B cell (primary cell): ENCODE measurements at regions not wholly inside any gene's neighbourhood (a gene's known extent, or its start where the extent isn't known, plus 50 kb on each side); places are given as distances from the start of the nearest gene placed in this dataset.

Experiments
- ATAC-seq: fragments of 200-7000 bp; cut with Tn5 transposase; one replicate; pipeline ENCODE4 v1.10.0; 2021; ENCODE audit warnings: low read depth, mild to moderate bottlenecking, moderate number of reproducible peaks, moderate library complexity
- CTCF ChIA-PET: fragments of 350-600 bp; sonication (Branson Sonifier 250); formaldehyde crosslinking; loops from one replicate; lab custom pipeline; 2021; ENCODE audit warnings: antibody characterized with exemption, inconsistent platforms; lab: Charles Lee
- POLR2A ChIA-PET: fragments of 350-600 bp; sonication (Branson Sonifier 250); formaldehyde crosslinking; loops from one replicate; lab custom pipeline; 2021; ENCODE audit warnings: antibody characterized with exemption; lab: Charles Lee
- DNase-seq: peaks from one replicate; pipeline ENCODE4 v3.0.0; 2013
- H2AFZ ChIP-seq: 2 replicates; pipeline ENCODE4 v1.6.1; 2012; ENCODE audit warnings: mild to moderate bottlenecking, low read depth, low read length; ENCODE audit not compliant: insufficient read depth, poor library complexity, severe bottlenecking
- H3K27ac ChIP-seq, 2 donors: 1 replicate in 1 of 2; 2 replicates in 1 of 2; pipeline ENCODE4 v1.5.1; 2012 to 2013; ENCODE audit warnings: low read length in 2 of 2, mild to moderate bottlenecking in 2 of 2, moderate library complexity in 1 of 2
- H3K27me3 ChIP-seq, 4 experiments: fragments of 200-600 bp in 1 of 4; sonication (generic) in 1 of 4; replicated peaks in 1 of 4; 1 replicate in 2 of 4; 2 replicates in 2 of 4; pipeline versions ENCODE4 v1.6.1 to v1.7.0; 2013 to 2016; ENCODE audit warnings: low read length in 3 of 4, mild to moderate bottlenecking in 2 of 4, mixed read lengths in 1 of 4, moderate library complexity in 1 of 4; ENCODE audit not compliant: insufficient read depth in 4 of 4, control insufficient read depth in 3 of 4; ENCODE audit errors: control extremely low read depth in 1 of 4
- H3K36me3 ChIP-seq, 2 experiments: replicated peaks in 1 of 2; 1 replicate in 1 of 2; 2 replicates in 1 of 2; pipeline versions ENCODE4 v1.6.1 to v1.7.1; 2013; ENCODE audit warnings: low read length in 1 of 2; ENCODE audit not compliant: insufficient read depth in 2 of 2, control insufficient read depth in 1 of 2; ENCODE audit errors: control extremely low read depth in 1 of 2, extremely low read depth in 1 of 2
- H3K4me1 ChIP-seq, 2 donors: fragments of 200-600 bp in 1 of 2; sonication (generic) in 1 of 2; 1 replicate in 1 of 2; 2 replicates in 1 of 2; pipeline versions ENCODE4 v1.5.1 to v1.6.1; 2013 to 2017; ENCODE audit warnings: low read length in 2 of 2; ENCODE audit not compliant: control insufficient read depth in 2 of 2, insufficient read depth in 2 of 2
- H3K4me2 ChIP-seq: replicated peaks from 2 replicates; pipeline ENCODE3; 2012; ENCODE audit warnings: mild to moderate bottlenecking, low read depth, low read length; ENCODE audit not compliant: poor library complexity, severe bottlenecking
- H3K4me3 ChIP-seq, 5 experiments: fragments of 200-600 bp in 1 of 5; sonication (generic) in 1 of 5; 1 replicate in 3 of 5; 2 replicates in 2 of 5; pipeline versions ENCODE4 v1.5.1 to v1.7.0; 2011 to 2016; ENCODE audit warnings: low read length in 4 of 5, mild to moderate bottlenecking in 4 of 5, low read depth in 2 of 5, control low read depth in 1 of 5, moderate library complexity in 1 of 5; ENCODE audit not compliant: insufficient read depth in 1 of 5; ENCODE audit errors: control extremely low read depth in 1 of 5, extremely low read depth in 1 of 5
- H3K79me2 ChIP-seq: fragments of 200-600 bp; sonication (generic); one replicate; pipeline ENCODE4 v1.6.0; 2016; ENCODE audit warnings: low read length; ENCODE audit not compliant: control insufficient read depth, insufficient read depth
- H3K9ac ChIP-seq: fragments of 200-600 bp; sonication (generic); 2 replicates; pipeline ENCODE4 v1.6.1; 2017; ENCODE audit warnings: mild to moderate bottlenecking, low read length, moderate library complexity
- H3K9me3 ChIP-seq, 3 donors: one replicate each; pipeline versions ENCODE4 v1.6.1 to v1.7.1; 2013; ENCODE audit warnings: low read length in 2 of 3; ENCODE audit not compliant: control insufficient read depth in 2 of 3, insufficient read depth in 1 of 3; ENCODE audit errors: control extremely low read depth in 1 of 3
- H4K20me1 ChIP-seq: 2 replicates; pipeline ENCODE4 v1.6.0; 2012; ENCODE audit warnings: mild to moderate bottlenecking, low read length; ENCODE audit not compliant: insufficient read depth, control insufficient read depth, poor library complexity, severe bottlenecking
- H3K27ac Mint-ChIP-seq: one replicate; pipeline ENCODE4 v1.8.0; 2021; ENCODE audit warnings: mixed read lengths
- H3K27me3 Mint-ChIP-seq: one replicate; pipeline ENCODE4 v1.8.0; 2021; ENCODE audit warnings: mixed read lengths
- H3K4me1 Mint-ChIP-seq: one replicate; pipeline ENCODE4 v1.8.0; 2021; ENCODE audit warnings: mixed read lengths
- H3K4me3 Mint-ChIP-seq: one replicate; pipeline ENCODE4 v1.8.0; 2021; ENCODE audit warnings: mixed read lengths
- H3K9me3 Mint-ChIP-seq: one replicate; pipeline ENCODE4 v1.8.0; 2022; ENCODE audit warnings: mixed read lengths; ENCODE audit not compliant: insufficient read depth
- CTCF ChIP-seq: fragments of 200-600 bp; IDR thresholded peaks from one replicate; pipeline ENCODE4 v1.8.0; 2022; ENCODE audit warnings: antibody characterized with exemption, mild to moderate bottlenecking
- EZH2 ChIP-seq: IDR thresholded peaks from 2 replicates; pipeline ENCODE4 v1.6.1; 2012; ENCODE audit warnings: borderline replicate concordance, low read depth, mild to moderate bottlenecking, moderate library complexity, low read length; ENCODE audit not compliant: insufficient read depth, poor library complexity, severe bottlenecking
- WGBS: methylation state at CpG from one replicate; pipeline ENCODE4 v1.1.5; 2013; ENCODE audit warnings: missing lambda C conversion rate; ENCODE audit not compliant: insufficient coverage; 5-methylcytosine and 5-hydroxymethylcytosine counted together
- intact Hi-C: fragments of 100-400 bp; cut with micrococcal nuclease; formaldehyde crosslinking; loops from one replicate; pipeline ENCODE4 v1.10.0; 2022

- ChIA-PET CTCF (no interaction called here), POLR2A (no interaction called here)
- Histone ChIP-seq H3K36me3 (no peaks in the 10 kb centered on the region), H3K4me3 (no peak overlapping the region), H3K79me2 (no peaks in the 10 kb centered on the region), H3K9ac (no peak overlapping the region), H2AFZ (no peak overlapping the region), H3K4me1 (no peaks in the 10 kb centered on the region), H3K27ac (no peak overlapping the region), H4K20me1 (no peaks in the 10 kb centered on the region), H3K9me3 (peaks cover 0 to 22% (median 1%) of the 10 kb centered on the region in 3 donors), H3K4me2 (no peak overlapping the region), H3K27me3 (peaks cover 0 to 4% (median 0%) of the 10 kb centered on the region in 4 experiments)
- no peak for DNase-seq
- 95% methylated on average over 18 of the region's 21 CpGs for WGBS
- no peak for ATAC-seq
- Mint-ChIP-seq H3K4me3 (no peak overlapping the region), H3K9me3 (peaks cover 2% of the 10 kb centered on the region), H3K27me3 (peaks cover 14% of the 10 kb centered on the region), H3K4me1 (no peaks in the 10 kb centered on the region), H3K27ac (no peak overlapping the region)
- TF ChIP-seq CTCF (no peak), EZH2 (no peak)
- intact Hi-C loops: no loop called here
These were observed 264.5 kb downstream of the PREX1 start for GRCh38 chr20:48563191-48563870.

- intact Hi-C loops: no loop called here
- DNase-seq (no peak), ATAC-seq (no peak)
- Histone ChIP-seq H3K4me3 (no peak overlapping the region), H3K9ac (no peak overlapping the region), H3K27me3 (peaks cover 0 to under 1% (median 0%) of the 10 kb centered on the region in 4 experiments), H3K4me1 (no peaks in the 10 kb centered on the region), H4K20me1 (no peaks in the 10 kb centered on the region), H3K27ac (no peak overlapping the region), H3K9me3 (peaks cover 0 to 22% (median 1%) of the 10 kb centered on the region in 3 donors), H3K4me2 (no peak overlapping the region), H3K79me2 (no peaks in the 10 kb centered on the region), H2AFZ (no peak overlapping the region), H3K36me3 (no peaks in the 10 kb centered on the region)
- H3K27ac Mint-ChIP-seq: no peak overlapping the region
- peaks cover 2% of the 10 kb centered on the region for H3K9me3 Mint-ChIP-seq
- no peak for TF ChIP-seq CTCF
- TF ChIP-seq EZH2: no peak
- H3K27me3 Mint-ChIP-seq: peaks cover 14% of the 10 kb centered on the region
- 79% methylated on average over 4 of the region's 5 CpGs for WGBS
- ChIA-PET CTCF (no interaction called here), POLR2A (no interaction called here)
- H3K4me3 Mint-ChIP-seq: no peak overlapping the region
- no peaks in the 10 kb centered on the region for H3K4me1 Mint-ChIP-seq
These were observed 265.1 kb downstream of the PREX1 start for GRCh38 chr20:48562586-48563116.
